Left ventricle myocardium superior (tissue), 1 donor: ENCODE measurements at regions not wholly inside any gene's neighbourhood (a gene's known extent, or its start where the extent isn't known, plus 50 kb on each side); places are given as distances from the start of the nearest gene placed in this dataset.
"Not testable (repeated sequence)": the region's sequence is repeated elsewhere in the genome, so short reads cannot be mapped to it uniquely, and the experiment has no call there.

ENCODE experiments used
- ATAC-seq: fragments of 200-7000 bp; cut with Tn5 transposase; one replicate; pipeline ENCODE4 v1.9.1; 2020; ENCODE audit warnings: mild to moderate bottlenecking, moderate library complexity
- DNase-seq: peaks from one replicate; pipeline ENCODE4 v3.0.0-alpha.2; 2020
- intact Hi-C: fragments of 100-400 bp; cut with micrococcal nuclease; formaldehyde crosslinking; loops from one replicate; pipeline ENCODE4 v1.11.0; 2022
- donor health status: DM: no; HTN: yes; CAD: no; lungs with severe emphysema.

- intact Hi-C loops, result no loop called here
- ATAC-seq (peak; percentile 50), DNase-seq (no peak)
These were observed 82.6 kb upstream of the HMGA2 start for GRCh38 chr12:65741656-65742017.

- peak; percentile 39 for DNase-seq
- peak; percentile 81 for ATAC-seq
- intact Hi-C loops, result no loop called here
These were observed 82.0 kb upstream of the HMGA2 start for GRCh38 chr12:65742018-65743010.

- intact Hi-C loops, DNase-seq: not testable (repeated sequence)
These were observed 79.9 kb upstream of the HMGA2 start for GRCh38 chr12:65744236-65744840.

GRCh38 chr12:65747338-65747737 is 76.9 kb upstream of the HMGA2 start:
- intact Hi-C loops, result no loop called here
- no peak for DNase-seq
- no peak for ATAC-seq

More at GRCh38 chr12:65744236-65744840, 79.9 kb upstream of the HMGA2 start:
- ATAC-seq, result not testable (repeated sequence)

GRCh38 chr12:65748332-65748731 is 76.0 kb upstream of the HMGA2 start:
- intact Hi-C loops, result no loop called here
- no peak for ATAC-seq

GRCh38 chr12:65754290-65754689 is 70.0 kb upstream of the HMGA2 start:
- no peak for ATAC-seq
- intact Hi-C loops, result no loop called here
- DNase-seq, result no peak

More at GRCh38 chr12:65748332-65748731, 76.0 kb upstream of the HMGA2 start:
- DNase-seq, result no peak

GRCh38 chr12:65754744-65755595 is 69.3 kb upstream of the HMGA2 start:
- ATAC-seq, result no peak
- DNase-seq, result no peak
- intact Hi-C loops, result no loop called here

GRCh38 chr12:65755596-65755978 is 68.7 kb upstream of the HMGA2 start:
- intact Hi-C loops, result no loop called here
- ATAC-seq, result no peak

GRCh38 chr12:65756267-65756666 is 68.0 kb upstream of the HMGA2 start:
- intact Hi-C loops, result no loop called here
- no peak for ATAC-seq
- no peak for DNase-seq

More at GRCh38 chr12:65755596-65755978, 68.7 kb upstream of the HMGA2 start:
- no peak for DNase-seq

- no peak for DNase-seq
- intact Hi-C loops, result no loop called here
These were observed 67.2 kb upstream of the HMGA2 start for GRCh38 chr12:65756956-65757511.

GRCh38 chr12:65758401-65758800 is 65.9 kb upstream of the HMGA2 start:
- intact Hi-C loops, result no loop called here
- DNase-seq (no peak), ATAC-seq (no peak)

More at GRCh38 chr12:65756956-65757511, 67.2 kb upstream of the HMGA2 start:
- ATAC-seq, result no peak

GRCh38 chr12:65759735-65760134 is 64.5 kb upstream of the HMGA2 start:
- no peak for ATAC-seq
- DNase-seq, result no peak
- intact Hi-C loops, result no loop called here

- ATAC-seq, result no peak
- DNase-seq, result no peak
- intact Hi-C loops, result no loop called here
These were observed 63.0 kb upstream of the HMGA2 start for GRCh38 chr12:65761301-65761700.

- intact Hi-C loops, result no loop called here
- DNase-seq (no peak), ATAC-seq (no peak)
These were observed 60.0 kb upstream of the HMGA2 start for GRCh38 chr12:65764325-65764724.

- ATAC-seq, result peak; percentile 64
These were observed 58.9 kb upstream of the HMGA2 start for GRCh38 chr12:65765436-65765813.

GRCh38 chr12:65769880-65770279 is 54.4 kb upstream of the HMGA2 start:
- no peak for ATAC-seq
- no peak for DNase-seq
- intact Hi-C loops, result no loop called here

More at GRCh38 chr12:65765436-65765813, 58.9 kb upstream of the HMGA2 start:
- intact Hi-C loops, result no loop called here
- DNase-seq, result no peak
